Fibroblast of lung (primary cell): ENCODE measurements at regions not wholly inside any gene's neighbourhood (a gene's known extent, or its start where the extent isn't known, plus 50 kb on each side); places are given as distances from the start of the nearest gene placed in this dataset.
"Not testable (repeated sequence)": the region's sequence is repeated elsewhere in the genome, so short reads cannot be mapped to it uniquely, and the experiment has no call there.

ENCODE experiments used
- DNase-seq, 2 donors: peaks; one replicate each; pipeline versions ENCODE4 v3.0.0 to v3.0.0-alpha.2; 2010; ENCODE audit warnings: low read depth in 2 of 2
- H2AFZ ChIP-seq: 2 replicates; pipeline ENCODE4 v1.5.1; 2012; ENCODE audit warnings: low read length, control low read depth, inconsistent platforms
- H3K27ac ChIP-seq: 2 replicates; pipeline ENCODE4 v1.5.1; 2011; ENCODE audit warnings: low read length, control low read depth; ENCODE audit not compliant: insufficient read depth
- H3K27me3 ChIP-seq: 2 replicates; pipeline ENCODE4 v1.5.1; 2011; ENCODE audit warnings: mild to moderate bottlenecking, low read length; ENCODE audit not compliant: control insufficient read depth, insufficient read depth
- H3K36me3 ChIP-seq: 2 replicates; pipeline ENCODE4 v1.5.1; 2011; ENCODE audit warnings: low read length; ENCODE audit not compliant: control insufficient read depth, insufficient read depth
- H3K4me1 ChIP-seq: 2 replicates; pipeline ENCODE4 v1.5.1; 2011; ENCODE audit warnings: low read length; ENCODE audit not compliant: control insufficient read depth, insufficient read depth; ENCODE audit errors: extremely low read depth
- H3K4me2 ChIP-seq: 2 replicates; pipeline ENCODE4 v1.5.1; 2011; ENCODE audit warnings: low read length, control low read depth; ENCODE audit not compliant: insufficient read depth; ENCODE audit errors: extremely low read depth
- H3K4me3 ChIP-seq, 4 experiments: fragments of 200-600 bp in 1 of 4; sonication (generic) in 1 of 4; replicated peaks in 1 of 4; 2 replicates each; pipeline ENCODE4 v1.5.1; 2011 to 2016; ENCODE audit warnings: low read length in 4 of 4, low read depth in 3 of 4, mild to moderate bottlenecking in 3 of 4, control low read depth in 2 of 4, inconsistent platforms in 1 of 4, mixed read lengths in 1 of 4; ENCODE audit not compliant: insufficient read depth in 1 of 4; ENCODE audit errors: control extremely low read depth in 1 of 4
- H3K79me2 ChIP-seq: 2 replicates; pipeline ENCODE4 v1.5.1; 2012; ENCODE audit warnings: mild to moderate bottlenecking, low read length, inconsistent platforms; ENCODE audit not compliant: control insufficient read depth, insufficient read depth
- H3K9ac ChIP-seq: 2 replicates; pipeline ENCODE4 v1.5.1; 2011; ENCODE audit warnings: mild to moderate bottlenecking, low read length, control low read depth; ENCODE audit not compliant: insufficient read depth
- H3K9me3 ChIP-seq: 2 replicates; pipeline ENCODE4 v1.5.1; 2012; ENCODE audit warnings: low read depth, low read length; ENCODE audit not compliant: control insufficient read depth, insufficient read depth
- H4K20me1 ChIP-seq: 2 replicates; pipeline ENCODE4 v1.5.1; 2011; ENCODE audit warnings: low read length; ENCODE audit not compliant: control insufficient read depth, insufficient read depth; ENCODE audit errors: extremely low read depth
- CTCF ChIP-seq, 2 donors: IDR thresholded peaks in 1 of 2; conservative IDR thresholded peaks in 1 of 2; 1 replicate in 1 of 2; 2 replicates in 1 of 2; pipeline ENCODE4 v1.5.1; 2011 to 2012; ENCODE audit warnings: low read length in 2 of 2, control low read depth in 1 of 2, inconsistent platforms in 1 of 2, low read depth in 1 of 2, mild to moderate bottlenecking in 1 of 2
- EZH2 ChIP-seq: IDR thresholded peaks from 2 replicates; pipeline ENCODE4 v1.5.1; 2012; ENCODE audit warnings: low read length, control low read depth, mild to moderate bottlenecking; ENCODE audit errors: missing control alignments

- peak in 1 of 2 donors; percentile 69 for DNase-seq
- Histone ChIP-seq H3K4me2 (no peak overlapping the region), H4K20me1 (no peaks in the 10 kb centered on the region), H3K9me3 (no peaks in the 10 kb centered on the region), H3K4me1 (no peaks in the 10 kb centered on the region), H3K36me3 (no peaks in the 10 kb centered on the region), H2AFZ (no peak overlapping the region), H3K79me2 (no peaks in the 10 kb centered on the region), H3K9ac (no peak overlapping the region), H3K4me3 (no peak overlapping the region), H3K27ac (no peak overlapping the region), H3K27me3 (no peaks in the 10 kb centered on the region)
- TF ChIP-seq EZH2 (no peak), CTCF (conservative IDR thresholded peaks at IDR 0.05 in 1 of 2, IDR thresholded peaks at IDR 0.05 in 1 of 2; ENCODE audit: low read depth in 1 of 2, low read length in 2 of 2) (no peak)
Measured at GRCh38 chr14:71165121-71166031, 258.1 kb downstream of the PCNX1 start.

GRCh38 chr14:71166180-71166837 lies 259.1 kb downstream of the PCNX1 start:
- peak; percentile 70 to 78 for DNase-seq
- Histone ChIP-seq H3K4me1 (no peaks in the 10 kb centered on the region), H3K27ac (no peak overlapping the region), H3K79me2 (no peaks in the 10 kb centered on the region), H4K20me1 (no peaks in the 10 kb centered on the region), H3K4me2 (no peak overlapping the region), H3K9ac (no peak overlapping the region), H2AFZ (no peak overlapping the region), H3K9me3 (no peaks in the 10 kb centered on the region), H3K27me3 (no peaks in the 10 kb centered on the region), H3K36me3 (no peaks in the 10 kb centered on the region), H3K4me3 (no peak overlapping the region)
- TF ChIP-seq EZH2 (no peak), CTCF (conservative IDR thresholded peaks at IDR 0.05 in 1 of 2, IDR thresholded peaks at IDR 0.05 in 1 of 2; ENCODE audit: low read depth in 1 of 2, low read length in 2 of 2) (peak; percentile 85 to 86)

- not testable (repeated sequence) for H4K20me1 ChIP-seq, H3K9me3 ChIP-seq, H3K79me2 ChIP-seq, H3K4me1 ChIP-seq, DNase-seq, H3K4me3 ChIP-seq, H3K27ac ChIP-seq, H2AFZ ChIP-seq, H3K4me2 ChIP-seq, H3K9ac ChIP-seq, H3K27me3 ChIP-seq, H3K36me3 ChIP-seq
Measured at GRCh38 chr14:71167325-71167950, 260.2 kb downstream of the PCNX1 start.

GRCh38 chr14:71168161-71168560 lies 260.9 kb downstream of the PCNX1 start:
- H3K9ac ChIP-seq, H3K9me3 ChIP-seq, H3K27ac ChIP-seq, H3K4me3 ChIP-seq, H4K20me1 ChIP-seq, H3K36me3 ChIP-seq, H2AFZ ChIP-seq, DNase-seq, H3K79me2 ChIP-seq, H3K4me1 ChIP-seq, H3K27me3 ChIP-seq, H3K4me2 ChIP-seq: not testable (repeated sequence)
